H54 (cell line): ENCODE measurements at regions not wholly inside any gene's neighbourhood (a gene's known extent, or its start where the extent isn't known, plus 50 kb on each side); places are given as distances from the start of the nearest gene placed in this dataset.
"Not testable (repeated sequence)": the region's sequence is repeated elsewhere in the genome, so short reads cannot be mapped to it uniquely, and the experiment has no call there.

Source experiments
- DNase-seq: peaks from one replicate; pipeline ENCODE4 v3.0.0; 2011; ENCODE audit warnings: low spot score, mixed read lengths; ENCODE audit not compliant: insufficient read length
- FAIRE-seq: peaks from 3 replicates; lab custom pipeline; 2011; peaks lifted over from hg19 to GRCh38; lab: Jason Lieb, UNC
- POLR2A ChIP-seq: IDR thresholded peaks from 2 replicates; pipeline ENCODE4 v1.6.1; 2011; ENCODE audit warnings: low read depth, mild to moderate bottlenecking, low read length

- no peak for DNase-seq
- no peak for TF ChIP-seq POLR2A
- no peak for FAIRE-seq
Observed at GRCh38 chrX:3443184-3443583, 96.7 kb upstream of the MXRA5 start.

DNA sequence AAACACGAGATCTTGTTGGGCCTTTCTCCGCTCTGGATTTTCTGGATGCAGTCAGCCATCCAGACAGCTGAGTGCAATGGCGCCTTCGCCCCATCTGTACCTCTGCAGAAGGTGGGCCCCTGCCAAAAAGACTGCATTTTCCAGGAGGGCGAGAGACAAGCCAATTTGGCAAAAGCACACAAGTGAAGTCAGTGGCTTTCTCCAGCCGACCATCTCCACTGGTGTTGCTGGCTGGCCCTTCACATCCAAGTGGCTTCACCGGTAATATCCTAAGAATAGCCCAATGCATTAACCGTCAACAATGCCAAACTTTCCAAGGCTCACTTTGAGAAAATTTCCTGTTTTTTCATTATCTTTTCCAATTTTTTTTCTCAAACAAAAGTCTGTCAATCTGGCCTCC lies 96.2 kb upstream of the MXRA5 start:
- no peak for FAIRE-seq

DNA sequence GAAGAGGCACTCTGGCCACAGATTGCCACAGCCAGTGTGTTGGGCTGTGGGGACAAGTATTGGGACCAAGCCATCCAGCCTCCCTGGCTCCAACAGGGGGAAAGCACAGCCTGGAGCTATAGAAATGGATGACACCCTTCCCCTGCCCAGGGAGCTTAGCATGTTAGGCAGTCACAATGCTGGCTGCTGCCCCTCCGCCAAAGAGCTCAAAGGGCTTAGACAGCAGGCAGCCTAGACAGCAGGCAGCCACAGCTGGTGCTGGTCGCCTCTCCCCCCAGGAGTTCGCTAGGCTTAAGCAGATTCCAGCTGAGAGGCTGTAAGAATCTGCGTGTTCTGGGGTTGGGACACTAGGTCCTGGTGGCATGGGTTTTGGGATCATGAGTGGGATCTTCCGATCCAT lies 94.5 kb upstream of the MXRA5 start:
- no peak for FAIRE-seq
- no peak for TF ChIP-seq POLR2A
- DNase-seq: no peak

More for the DNA sequence above, 96.2 kb upstream of the MXRA5 start:
- no peak for DNase-seq
- TF ChIP-seq POLR2A: no peak

- not testable (repeated sequence) for DNase-seq, FAIRE-seq
Observed at GRCh38 chrX:3435916-3436315, 89.5 kb upstream of the MXRA5 start.

GRCh38 chrX:3435057-3435456 lies 88.6 kb upstream of the MXRA5 start:
- FAIRE-seq (no peak), DNase-seq (no peak)
- no peak for TF ChIP-seq POLR2A

DNA sequence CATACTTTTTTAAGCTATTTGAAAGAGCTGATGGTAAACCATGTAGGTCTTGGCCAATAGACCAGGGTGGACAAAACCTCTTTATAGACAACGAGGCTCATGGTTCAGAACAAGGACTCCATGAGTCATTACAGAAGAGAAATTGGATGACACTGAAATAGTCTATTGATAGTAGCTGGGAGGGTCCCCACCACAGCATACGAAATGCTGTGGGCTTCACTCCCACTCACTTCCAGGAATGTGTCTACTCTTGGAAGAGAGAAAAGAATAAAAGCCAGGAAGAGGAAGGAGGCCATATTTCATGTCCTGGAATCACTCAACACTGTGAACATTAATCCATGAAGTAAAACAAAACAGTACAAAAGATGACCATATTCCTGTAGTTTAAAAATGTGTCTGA lies 82.3 kb upstream of the MXRA5 start:
- DNase-seq: no peak
- TF ChIP-seq POLR2A: no peak
- no peak for FAIRE-seq

DNA sequence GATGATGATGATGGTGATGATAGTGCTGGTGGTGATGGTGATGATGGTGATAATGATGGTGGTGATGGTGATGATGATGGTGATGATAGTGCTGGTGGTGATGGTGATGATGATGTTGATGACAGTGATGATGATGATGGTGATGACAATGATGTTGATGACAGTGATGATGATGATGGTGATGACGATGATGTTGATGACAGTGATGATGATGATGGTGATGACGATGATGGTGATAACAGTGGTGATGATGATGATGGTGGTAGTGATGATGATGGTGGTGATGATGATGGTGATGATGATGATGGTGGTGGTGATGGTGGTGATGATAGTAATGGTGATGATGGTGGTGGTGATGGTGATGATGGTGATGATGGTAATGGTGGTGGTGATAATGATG lies 80.1 kb upstream of the MXRA5 start:
- DNase-seq (no peak), FAIRE-seq (no peak)
- TF ChIP-seq POLR2A: no peak

DNA sequence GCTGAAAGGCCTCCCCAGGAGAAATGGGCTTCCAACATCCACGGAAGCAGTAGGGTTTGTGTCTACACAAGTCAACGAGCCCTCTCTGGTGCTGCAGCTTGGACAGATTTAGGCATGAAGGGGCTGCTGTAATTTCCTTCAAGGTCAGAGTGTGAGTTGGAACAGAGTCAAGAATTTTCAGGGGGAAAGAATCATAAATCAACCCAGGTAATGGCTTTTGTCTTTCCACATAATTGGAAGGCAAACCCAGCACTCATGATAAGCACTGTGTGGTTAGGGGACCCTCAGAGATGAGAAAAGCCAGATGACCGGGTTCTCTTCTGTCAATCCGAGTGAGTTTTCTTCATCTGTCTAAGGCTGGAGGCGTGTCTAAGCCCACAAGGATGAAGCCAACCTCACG lies 78.6 kb upstream of the MXRA5 start:
- TF ChIP-seq POLR2A: no peak
- FAIRE-seq: no peak
- DNase-seq: no peak

- DNase-seq: no peak
- no peak for TF ChIP-seq POLR2A
- no peak for FAIRE-seq
Observed at GRCh38 chrX:3420316-3420715, 73.9 kb upstream of the MXRA5 start.

- no peak for DNase-seq
- TF ChIP-seq POLR2A: no peak
- no peak for FAIRE-seq
Observed at GRCh38 chrX:3415011-3415410, 68.6 kb upstream of the MXRA5 start.

- not testable (repeated sequence) for FAIRE-seq
Observed at GRCh38 chrX:3411626-3412025, 65.2 kb upstream of the MXRA5 start.

GRCh38 chrX:3409936-3410335 lies 63.5 kb upstream of the MXRA5 start:
- not testable (repeated sequence) for FAIRE-seq, DNase-seq

More at GRCh38 chrX:3411626-3412025, 65.2 kb upstream of the MXRA5 start:
- not testable (repeated sequence) for DNase-seq

GRCh38 chrX:3407781-3408180 lies 61.3 kb upstream of the MXRA5 start:
- FAIRE-seq: no peak
- no peak for TF ChIP-seq POLR2A
- DNase-seq: no peak

GRCh38 chrX:3407121-3407520 lies 60.7 kb upstream of the MXRA5 start:
- FAIRE-seq (no peak), DNase-seq (no peak)
- TF ChIP-seq POLR2A: no peak

- no peak for DNase-seq
- TF ChIP-seq POLR2A: no peak
Observed at GRCh38 chrX:3403748-3404147, 57.3 kb upstream of the MXRA5 start.

More at GRCh38 chrX:3403748-3404147, 57.3 kb upstream of the MXRA5 start:
- FAIRE-seq: no peak
